RWPE1 (cell line): ENCODE measurements at regions not wholly inside any gene's neighbourhood (a gene's known extent, or its start where the extent isn't known, plus 50 kb on each side); places are given as distances from the start of the nearest gene placed in this dataset.

Experiments used
- CTCF ChIA-PET: fragments of 350-600 bp; sonication (Branson Sonifier 250); formaldehyde crosslinking; extraction: SDS; loops from one replicate; lab custom pipeline; 2021; lab: Yijun Ruan, JAX
- POLR2A ChIA-PET: fragments of 400-600 bp; formaldehyde crosslinking; extraction: SDS; loops from one replicate; lab custom pipeline; 2020; ENCODE audit warnings: antibody characterized with exemption; ENCODE audit not compliant: low non-redundant PET; lab: Yijun Ruan, JAX
- DNase-seq: peaks from one replicate; pipeline ENCODE4 v3.0.0; 2012; ENCODE audit warnings: low spot score
- H3K27ac ChIP-seq: fragments of 450-650 bp; 2 replicates; pipeline ENCODE4 v1.5.1; 2017
- TF ChIP-seq, protein P1 (sequence below): fragments of 450-650 bp; conservative IDR thresholded peaks from 2 replicates; pipeline ENCODE4 v1.5.1; 2017; ENCODE audit warnings: low read depth, mild to moderate bottlenecking

DNA sequence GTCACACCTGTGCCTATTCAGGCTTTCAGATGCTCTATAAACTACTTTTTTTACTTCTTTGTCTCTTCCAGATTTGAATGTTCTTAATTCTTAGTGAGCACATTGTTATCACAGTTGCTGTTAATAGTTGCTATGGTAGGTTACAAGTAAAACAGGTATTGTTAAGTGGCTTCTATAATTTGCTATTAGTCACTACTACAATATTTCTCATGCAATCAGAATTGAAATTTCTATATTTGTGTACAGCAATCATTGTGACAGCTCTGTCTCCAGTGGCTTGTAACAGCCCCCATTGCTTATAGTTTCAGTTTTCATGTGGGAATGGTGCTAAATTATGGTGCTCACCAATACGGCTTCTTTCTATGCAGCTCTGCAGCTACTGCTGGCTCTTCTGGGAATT is 318.4 kb upstream of the GOLIM4 start:
- H3K27ac ChIP-seq, result no peak overlapping the region
- ChIA-PET CTCF (no interaction called here), POLR2A (no interaction called here)
- TF ChIP-seq, protein P1, sequence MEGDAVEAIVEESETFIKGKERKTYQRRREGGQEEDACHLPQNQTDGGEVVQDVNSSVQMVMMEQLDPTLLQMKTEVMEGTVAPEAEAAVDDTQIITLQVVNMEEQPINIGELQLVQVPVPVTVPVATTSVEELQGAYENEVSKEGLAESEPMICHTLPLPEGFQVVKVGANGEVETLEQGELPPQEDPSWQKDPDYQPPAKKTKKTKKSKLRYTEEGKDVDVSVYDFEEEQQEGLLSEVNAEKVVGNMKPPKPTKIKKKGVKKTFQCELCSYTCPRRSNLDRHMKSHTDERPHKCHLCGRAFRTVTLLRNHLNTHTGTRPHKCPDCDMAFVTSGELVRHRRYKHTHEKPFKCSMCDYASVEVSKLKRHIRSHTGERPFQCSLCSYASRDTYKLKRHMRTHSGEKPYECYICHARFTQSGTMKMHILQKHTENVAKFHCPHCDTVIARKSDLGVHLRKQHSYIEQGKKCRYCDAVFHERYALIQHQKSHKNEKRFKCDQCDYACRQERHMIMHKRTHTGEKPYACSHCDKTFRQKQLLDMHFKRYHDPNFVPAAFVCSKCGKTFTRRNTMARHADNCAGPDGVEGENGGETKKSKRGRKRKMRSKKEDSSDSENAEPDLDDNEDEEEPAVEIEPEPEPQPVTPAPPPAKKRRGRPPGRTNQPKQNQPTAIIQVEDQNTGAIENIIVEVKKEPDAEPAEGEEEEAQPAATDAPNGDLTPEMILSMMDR, result no peak
- no peak for DNase-seq

DNA sequence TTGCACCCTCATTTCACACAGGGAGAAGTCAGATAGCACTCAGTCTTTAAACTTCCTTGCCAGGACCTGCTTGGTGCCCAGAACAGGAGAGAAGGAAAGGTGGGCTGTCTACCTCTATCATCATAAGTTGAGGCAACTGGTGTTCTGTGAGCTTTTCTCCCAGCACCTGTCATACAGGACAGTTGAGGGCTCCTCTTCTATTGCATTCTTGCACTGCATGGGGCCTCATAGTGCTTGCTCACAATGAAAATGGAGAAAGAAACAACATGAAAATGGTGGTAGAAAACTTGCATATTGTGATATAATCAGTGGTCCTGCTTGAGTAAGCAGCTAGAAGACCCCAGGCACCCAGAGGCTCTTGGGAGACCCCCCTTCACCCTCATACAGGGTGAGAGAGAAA is 311.7 kb upstream of the GOLIM4 start:
- CTCF ChIA-PET, result no interaction called here
- no peak overlapping the region for H3K27ac ChIP-seq
- TF ChIP-seq, protein P1, result no peak
- POLR2A ChIA-PET, result no interaction called here
- no peak for DNase-seq

DNA sequence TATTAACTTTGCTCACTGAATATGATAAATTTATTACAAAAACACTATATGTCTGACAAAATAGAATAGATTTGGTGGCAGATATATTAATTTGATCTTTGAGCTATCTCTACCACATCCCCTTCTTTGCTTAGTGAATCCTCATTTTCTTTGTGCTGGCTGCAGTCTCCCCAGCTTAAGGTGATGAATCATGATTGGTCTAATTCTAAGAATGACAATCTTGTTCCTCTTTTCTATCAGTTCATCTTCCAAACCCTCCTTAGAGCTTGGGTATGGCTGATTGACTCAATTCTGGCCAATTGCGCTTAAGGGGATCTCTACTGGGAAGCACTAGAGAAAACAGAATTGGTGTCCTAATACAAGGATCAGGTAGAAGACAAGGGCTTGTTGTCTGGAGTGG is 309.6 kb upstream of the GOLIM4 start:
- CTCF ChIA-PET, result no interaction called here
- TF ChIP-seq, protein P1, result no peak
- no peak overlapping the region for H3K27ac ChIP-seq
- POLR2A ChIA-PET, result no interaction called here
- no peak for DNase-seq

DNA sequence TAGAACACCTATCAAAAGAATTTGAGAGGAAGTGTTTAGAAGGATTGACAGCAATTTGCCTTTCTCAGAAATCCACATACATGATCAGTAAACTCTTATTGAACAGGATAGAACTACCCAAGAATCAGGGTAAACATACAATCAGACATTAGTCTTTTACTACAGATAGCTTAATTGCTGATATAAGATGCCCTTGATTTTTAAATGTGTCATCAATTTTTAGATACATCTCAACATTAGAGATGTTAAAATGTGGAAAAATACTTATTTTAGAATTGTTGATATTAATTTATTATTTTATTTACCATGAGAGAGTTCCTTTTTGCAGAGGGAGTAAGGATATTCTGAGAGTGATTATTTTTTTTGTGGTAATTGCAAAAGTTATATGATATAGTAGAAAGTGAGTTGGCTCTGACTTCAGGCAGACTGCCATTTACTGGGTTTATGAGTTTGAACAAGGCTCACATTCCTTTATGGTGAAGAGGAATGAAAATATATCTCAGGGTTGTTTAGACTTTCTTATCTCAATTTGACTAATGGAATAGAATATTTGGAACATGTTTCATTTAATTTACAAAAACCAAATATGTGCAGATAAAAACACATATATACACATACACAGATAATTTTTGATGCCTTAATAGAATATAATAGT is 302.8 kb upstream of the GOLIM4 start:
- CTCF ChIA-PET, result no interaction called here
- TF ChIP-seq, protein P1, result no peak
- no peak overlapping the region for H3K27ac ChIP-seq
- DNase-seq, result no peak
- POLR2A ChIA-PET, result no interaction called here

DNA sequence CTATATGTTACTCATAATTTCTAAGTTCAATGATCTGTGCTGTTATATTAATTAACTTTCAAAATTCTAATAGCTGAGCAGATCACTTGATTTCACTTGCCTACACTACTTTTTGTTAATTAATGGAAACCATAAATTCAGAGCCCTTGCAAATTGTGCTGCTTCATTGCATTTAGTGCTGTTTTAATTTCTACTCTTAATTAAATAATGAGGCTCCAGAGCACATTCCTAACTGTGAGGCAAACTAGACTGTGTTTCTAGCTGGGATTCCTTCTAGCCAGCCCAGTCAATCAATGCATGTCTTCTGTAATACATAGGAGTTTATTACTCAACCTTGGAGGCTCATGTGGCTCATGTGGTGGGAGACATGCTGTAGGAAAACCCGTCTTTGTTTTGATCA is 301.1 kb upstream of the GOLIM4 start:
- TF ChIP-seq, protein P1, result no peak
- no peak for DNase-seq
- POLR2A ChIA-PET, result no interaction called here
- CTCF ChIA-PET, result no interaction called here
- no peak overlapping the region for H3K27ac ChIP-seq

DNA sequence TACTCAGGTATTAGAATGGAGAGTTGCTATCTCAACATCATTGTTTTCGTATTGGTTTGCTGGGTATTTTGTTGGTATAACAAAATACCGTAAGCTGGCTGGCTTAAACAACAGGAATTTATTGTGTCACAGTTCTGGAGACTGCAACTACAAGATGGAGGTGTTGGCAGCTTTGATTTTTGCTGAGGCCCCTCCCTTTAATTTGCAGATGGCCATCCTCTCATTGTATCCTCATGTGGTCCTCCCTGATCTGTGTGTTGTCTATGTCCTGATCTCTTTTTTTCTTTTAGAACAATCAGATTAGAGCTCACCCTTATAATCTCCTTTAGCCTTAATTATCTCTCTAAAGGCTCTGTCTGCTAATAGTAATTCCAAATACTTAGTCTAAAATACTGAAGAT is 299.8 kb upstream of the GOLIM4 start:
- CTCF ChIA-PET, result interaction anchor here (0.5 kb wide), 1 partner anchor 66 kb away, joined by 3 read pairs; no protein-coding TSS in a partner anchor
- POLR2A ChIA-PET, result no interaction called here
- no peak for DNase-seq
- TF ChIP-seq, protein P1, result no peak
- no peak overlapping the region for H3K27ac ChIP-seq

DNA sequence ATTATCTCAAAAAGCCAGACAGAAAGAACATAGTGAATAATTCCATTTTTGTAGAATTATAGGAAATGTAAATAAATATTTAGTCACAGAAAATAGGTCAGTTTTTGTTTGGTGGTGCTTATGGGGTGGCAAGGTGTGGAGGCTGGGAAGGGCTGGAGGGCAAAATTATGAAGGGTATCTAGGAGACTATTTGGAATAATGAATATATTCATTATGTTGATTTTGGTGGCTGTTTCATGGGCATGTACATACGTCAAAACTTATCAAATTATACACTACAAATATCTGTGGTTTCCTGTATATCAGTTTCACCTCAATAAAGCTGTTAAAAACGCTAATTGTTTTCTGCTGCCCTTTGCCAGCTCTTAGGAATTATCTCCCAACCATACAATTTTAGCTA is 298.7 kb upstream of the GOLIM4 start:
- ChIA-PET CTCF (no interaction called here), POLR2A (no interaction called here)
- no peak for DNase-seq
- TF ChIP-seq, protein P1, result no peak
- H3K27ac ChIP-seq, result no peak overlapping the region
